ENCODE measurements at regions not wholly inside any gene's neighbourhood (a gene's known extent, or its start where the extent isn't known, plus 50 kb on each side); places are given as distances from the start of the nearest gene placed in this dataset.
A peak's percentile ranks its signal among the peaks of the same experiment; 100 is the strongest.

- DNase-seq (ENCODE audit: low read depth in 2 of 3, low spot score in 2 of 3) = no peak
Measured at GRCh38 chr2:15763106-15763821, 171.6 kb downstream of the DDX1 start.

DNA sequence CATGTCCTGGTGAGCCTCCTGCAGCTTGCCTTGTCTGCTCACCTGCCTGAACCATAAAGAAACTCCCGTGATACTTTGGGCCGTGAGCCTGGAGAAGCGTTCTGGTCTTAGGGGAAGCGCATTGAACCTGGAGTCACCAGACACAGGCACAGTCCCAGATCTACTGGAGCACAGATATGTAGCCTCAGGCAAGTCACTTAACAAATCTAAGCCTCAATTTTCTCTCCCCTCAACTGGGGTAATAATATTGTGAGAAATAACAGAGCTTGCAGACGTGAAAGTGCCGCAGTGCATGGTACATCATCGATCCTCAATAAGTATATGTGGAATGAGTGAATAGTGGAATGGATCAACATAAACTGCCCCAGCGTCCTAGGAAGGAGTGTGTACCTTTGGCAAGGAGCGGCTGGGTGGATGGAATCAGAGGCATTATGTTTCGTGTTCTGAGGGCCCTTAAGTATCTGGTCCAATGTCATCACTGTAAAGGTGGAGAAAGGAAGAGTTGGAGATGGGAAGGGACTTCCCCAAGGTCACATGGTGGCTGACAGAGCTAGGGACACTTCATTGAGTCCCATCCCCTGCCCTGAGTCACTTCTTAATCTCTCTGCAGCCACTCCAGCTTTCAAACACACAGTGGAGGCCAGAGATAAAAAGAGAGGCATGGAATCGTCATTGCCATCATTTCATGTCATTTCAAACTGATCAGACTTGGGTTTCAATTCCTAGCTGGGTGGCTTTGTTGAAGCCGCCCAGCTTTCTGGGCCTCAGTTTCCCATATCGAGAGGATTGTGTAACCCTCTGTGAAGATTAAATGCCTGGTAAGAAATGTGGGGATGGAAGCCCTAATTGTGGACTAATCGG lies 172.4 kb downstream of the DDX1 start:
- no peak for DNase-seq (ENCODE audit: low read depth in 2 of 3, low spot score in 2 of 3)

DNA sequence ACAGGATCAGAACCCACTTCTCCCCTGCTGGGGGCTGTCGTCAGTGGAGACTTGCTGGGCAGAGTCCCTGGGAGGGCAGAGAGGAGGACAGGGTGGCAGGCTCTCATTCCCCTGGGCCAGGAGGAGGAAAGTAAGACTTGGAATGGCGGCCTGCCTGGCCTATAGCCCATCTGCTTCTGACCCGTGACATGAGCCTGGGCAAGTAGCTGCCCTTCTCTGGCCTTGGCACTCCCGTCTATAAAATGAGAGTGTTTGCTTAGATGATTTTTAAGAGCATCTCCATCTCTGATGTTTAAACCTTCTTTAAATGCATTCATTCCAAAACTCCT lies 173.0 kb downstream of the DDX1 start:
- DNase-seq (ENCODE audit: low read depth in 2 of 3, low spot score in 2 of 3) = no peak

- DNase-seq (ENCODE audit: low read depth in 2 of 3, low spot score in 2 of 3) = no peak
Measured at GRCh38 chr2:15765211-15765610, 173.5 kb downstream of the DDX1 start.

DNA sequence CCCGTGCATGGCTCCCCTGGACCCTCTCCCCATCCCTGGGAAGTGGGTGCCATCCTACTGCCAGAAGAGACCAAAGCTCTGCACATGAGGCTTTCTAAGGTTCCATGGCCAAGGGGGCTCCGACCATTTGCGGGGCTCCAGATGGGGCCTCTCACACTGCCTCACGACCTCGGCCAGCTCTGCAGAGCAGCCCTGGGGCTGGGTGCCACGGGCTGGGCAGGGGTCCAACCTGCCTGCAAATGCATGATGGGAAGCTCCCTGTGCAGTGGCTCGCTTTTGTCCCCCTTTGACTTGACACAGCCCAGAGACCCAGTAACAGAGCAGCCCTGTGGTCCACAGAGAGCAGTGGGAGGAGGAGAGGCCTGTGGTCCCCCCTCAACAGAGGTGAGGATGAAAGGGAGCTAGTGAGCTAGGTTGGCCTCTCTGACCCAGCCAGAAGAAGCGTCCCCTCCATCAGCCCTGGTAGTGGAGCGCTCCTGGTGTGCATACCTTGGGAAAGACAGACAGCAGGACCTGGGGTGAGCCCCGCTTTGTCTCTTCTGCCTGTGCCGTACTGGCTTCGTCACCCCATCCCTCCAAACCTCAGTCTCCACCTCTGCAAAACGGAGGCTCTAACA lies 174.1 kb downstream of the DDX1 start:
- DNase-seq (ENCODE audit: low read depth in 2 of 3, low spot score in 2 of 3) = no peak

DNA sequence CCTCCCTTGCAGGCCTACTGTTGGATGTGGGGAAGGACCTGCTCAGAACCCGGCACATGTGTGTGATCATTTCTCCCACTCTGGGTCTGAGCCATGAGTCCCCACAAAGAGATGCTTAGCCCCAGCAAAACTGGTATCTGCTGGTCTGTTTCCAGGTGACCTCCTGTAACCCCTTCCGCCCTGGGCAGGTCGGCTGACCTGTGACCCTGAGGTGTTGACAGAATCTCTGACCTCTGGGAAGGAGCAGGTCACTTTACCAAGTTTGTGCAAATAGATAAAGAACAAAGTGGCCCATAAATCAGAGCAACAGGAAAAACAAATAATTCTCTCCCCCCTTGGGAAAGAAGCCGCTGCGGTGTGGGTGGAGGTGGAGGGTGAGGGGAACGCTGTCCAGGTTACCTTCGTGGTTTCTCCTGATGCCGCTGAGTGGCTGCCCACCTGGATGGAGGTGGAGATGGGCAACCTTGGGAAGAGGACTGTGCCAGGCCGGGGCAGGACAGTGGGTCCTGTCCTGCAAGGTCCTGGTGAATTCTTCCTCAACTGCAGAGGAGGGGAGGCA lies 174.0 kb upstream of the MYCN start:
- DNase-seq (ENCODE audit: low read depth in 2 of 3, low spot score in 2 of 3) = no peak

- no peak for DNase-seq (ENCODE audit: low read depth in 2 of 3, low spot score in 2 of 3)
Measured at GRCh38 chr2:15766911-15767597, 173.3 kb upstream of the MYCN start.

GRCh38 chr2:15767679-15768078 lies 172.7 kb upstream of the MYCN start:
- no peak for DNase-seq (ENCODE audit: low read depth in 2 of 3, low spot score in 2 of 3)

DNA sequence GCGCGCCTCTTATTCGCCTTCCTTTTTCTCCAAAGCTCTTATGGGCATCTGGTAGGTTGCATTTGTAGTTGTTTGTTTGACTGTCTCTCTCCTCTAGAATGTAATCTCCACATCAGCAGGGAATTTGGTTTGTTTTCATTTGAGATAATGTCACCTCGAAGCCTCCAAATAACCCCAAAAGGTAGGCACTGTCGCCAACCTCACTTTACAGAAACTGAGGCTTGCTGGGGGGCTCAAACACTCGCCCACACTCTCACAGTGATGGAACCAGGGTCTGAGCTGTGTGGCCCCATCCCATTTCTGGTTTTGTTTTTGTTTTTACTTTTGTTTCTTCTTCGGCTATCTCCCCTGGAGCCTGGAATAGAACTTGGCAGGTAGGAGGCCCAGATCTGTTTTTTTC lies 172.2 kb upstream of the MYCN start:
- DNase-seq (ENCODE audit: low read depth in 2 of 3, low spot score in 2 of 3) = no peak

DNA sequence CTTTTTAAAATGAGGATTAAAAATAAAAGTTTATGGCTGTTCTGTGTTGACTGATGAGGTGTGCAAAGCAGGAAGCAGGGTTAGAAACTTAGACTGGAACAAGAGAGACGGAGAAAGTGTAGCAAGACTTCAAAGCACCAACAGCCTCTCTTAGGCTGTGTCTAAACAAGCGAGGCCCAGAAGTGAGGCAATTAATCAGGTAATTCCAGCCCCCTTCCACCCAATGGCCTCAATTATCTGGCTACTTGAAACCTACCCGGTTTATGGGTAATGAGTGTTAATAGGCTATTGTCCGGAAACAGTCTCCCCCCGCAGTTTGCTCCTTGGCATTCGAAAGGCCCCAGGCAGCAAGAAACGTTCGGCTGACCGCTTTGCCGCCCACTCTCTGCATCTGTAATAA lies 171.7 kb upstream of the MYCN start:
- DNase-seq (ENCODE audit: low read depth in 2 of 3, low spot score in 2 of 3) = no peak

DNA sequence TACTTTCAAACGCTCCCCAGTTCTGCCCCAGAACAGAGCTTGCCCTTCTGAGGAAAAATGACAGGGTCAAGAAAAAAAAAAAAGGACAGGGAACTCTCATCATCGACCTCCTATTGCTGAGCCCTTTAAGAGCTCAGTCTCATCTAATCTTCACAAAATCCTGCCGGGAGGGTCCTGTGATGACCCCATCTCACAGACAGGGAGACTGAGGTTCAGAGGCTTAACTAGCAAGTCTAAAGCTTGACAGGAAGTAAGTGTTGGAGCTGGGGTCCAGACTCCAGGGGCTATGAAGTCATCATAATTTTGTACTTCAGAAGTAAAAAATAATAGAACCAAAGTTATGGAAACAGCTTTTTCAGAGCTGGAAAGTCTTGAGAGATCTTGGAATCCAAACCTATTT lies 171.1 kb upstream of the MYCN start:
- DNase-seq (ENCODE audit: low read depth in 2 of 3, low spot score in 2 of 3) = no peak

DNA sequence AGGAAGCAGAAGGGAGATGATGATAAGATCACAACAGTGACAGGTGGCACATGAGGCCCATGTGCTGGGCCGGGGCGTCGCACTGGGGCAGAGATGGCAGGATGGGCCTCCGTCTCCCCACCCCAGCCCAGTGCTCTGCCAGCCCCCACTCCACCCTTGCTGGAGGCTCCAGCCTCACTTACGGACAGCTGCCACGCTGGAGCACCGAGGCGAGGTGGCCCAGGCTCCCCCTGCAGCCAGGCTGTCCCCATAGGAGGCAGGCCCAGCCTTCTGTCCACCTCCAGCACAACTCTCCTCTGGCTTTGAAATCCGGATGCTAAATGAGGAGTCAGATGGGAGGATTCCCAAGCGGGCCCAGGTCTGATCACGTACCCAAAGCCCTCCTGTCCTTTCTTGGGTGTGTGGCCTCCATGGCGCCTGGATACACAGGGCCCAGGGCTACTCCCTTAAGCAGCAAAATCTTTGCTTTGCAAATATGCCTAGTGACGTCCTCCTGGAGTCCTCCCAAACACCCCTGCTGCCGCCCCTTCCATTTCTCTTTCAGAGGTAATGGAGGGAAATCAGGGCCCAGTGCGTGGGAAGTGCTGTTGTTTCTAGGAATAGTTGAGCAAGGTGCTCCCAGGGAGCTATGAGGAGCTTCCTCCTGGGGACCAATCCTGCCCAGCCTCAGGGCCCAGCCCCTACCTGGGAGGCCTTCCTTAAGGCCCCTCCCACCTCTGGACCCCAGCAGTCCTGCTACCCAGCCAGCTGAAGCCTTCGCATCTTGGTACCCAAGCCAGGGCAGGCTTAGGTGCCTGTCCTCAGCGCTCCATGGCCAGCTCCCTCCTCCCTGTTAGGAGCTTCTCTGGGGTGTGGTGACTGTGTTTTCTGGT lies 170.4 kb upstream of the MYCN start:
- peak in 2 of 3 donors; percentile 18 to 47 for DNase-seq (ENCODE audit: low read depth in 2 of 3, low spot score in 2 of 3)

- DNase-seq (ENCODE audit: low read depth in 2 of 3, low spot score in 2 of 3) = no peak
Measured at GRCh38 chr2:15770606-15771005, 169.7 kb upstream of the MYCN start.

DNA sequence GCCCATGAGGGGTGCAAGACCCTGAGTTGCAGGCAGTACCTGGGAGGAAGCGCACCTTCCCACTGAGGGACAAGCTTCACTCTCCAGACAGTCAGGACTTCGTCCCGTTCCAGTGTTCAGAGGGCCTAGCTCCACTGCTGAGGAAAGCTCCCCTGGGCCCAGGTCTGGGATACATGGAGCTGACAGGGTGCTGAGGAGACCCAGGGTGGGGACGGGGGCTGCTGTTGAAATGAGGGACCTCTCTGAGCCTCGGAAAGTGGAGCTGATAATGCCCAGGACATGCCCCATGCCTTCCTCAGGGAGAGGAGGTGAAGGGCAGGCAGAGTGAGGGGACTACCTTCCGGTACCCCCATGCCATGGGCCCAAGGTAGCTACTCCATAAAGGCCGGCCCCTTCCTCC lies 169.2 kb upstream of the MYCN start:
- no peak for DNase-seq (ENCODE audit: low read depth in 2 of 3, low spot score in 2 of 3)

- peak in 2 of 3 donors; percentile 14 to 37 for DNase-seq (ENCODE audit: low read depth in 2 of 3, low spot score in 2 of 3)
Measured at GRCh38 chr2:15772086-15772595, 168.2 kb upstream of the MYCN start.

DNA sequence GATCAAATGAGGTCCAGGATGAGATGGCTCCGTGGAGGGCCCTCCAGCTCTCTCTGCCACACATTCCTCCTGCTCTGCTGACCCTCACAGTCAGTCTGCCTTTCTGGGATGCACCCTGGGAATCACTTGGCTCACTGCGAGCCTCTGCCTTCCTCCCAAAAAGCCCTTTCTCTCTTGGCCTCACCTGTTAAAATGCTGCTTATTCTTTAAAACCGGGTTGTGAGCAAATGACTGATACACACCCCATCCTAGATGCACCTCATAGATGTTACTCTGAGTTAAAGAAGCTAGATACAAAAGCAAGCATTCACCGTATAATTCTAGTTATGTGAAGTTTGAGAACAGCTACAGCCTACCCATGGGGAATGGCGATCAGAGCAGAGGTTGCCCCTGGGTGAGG lies 167.7 kb upstream of the MYCN start:
- no peak for DNase-seq (ENCODE audit: low read depth in 2 of 3, low spot score in 2 of 3)

GRCh38 chr2:15773204-15773603 lies 167.1 kb upstream of the MYCN start:
- no peak for DNase-seq (ENCODE audit: low read depth in 2 of 3, low spot score in 2 of 3)

GRCh38 chr2:15773846-15774245 lies 166.5 kb upstream of the MYCN start:
- no peak for DNase-seq (ENCODE audit: low read depth in 2 of 3, low spot score in 2 of 3)

GRCh38 chr2:15775753-15776628 lies 164.4 kb upstream of the MYCN start:
- DNase-seq (ENCODE audit: low read depth in 2 of 3, low spot score in 2 of 3) = no peak

All from hematopoietic multipotent progenitor cell (in vitro differentiated cells).